GM19372 (cell line): ENCODE measurements at regions not wholly inside any gene's neighbourhood (a gene's known extent, or its start where the extent isn't known, plus 50 kb on each side); places are given as distances from the start of the nearest gene placed in this dataset.

Experiments
- ATAC-seq: cut with Tn5 transposase; IDR thresholded peaks from one replicate; pipeline ENCODE4 v1.9.1; 2021; ENCODE audit warnings: mild to moderate bottlenecking, low read depth, moderate library complexity; ENCODE audit not compliant: unreplicated experiment

GRCh38 chr16:85458968-85459367 is 154.2 kb upstream of the GSE1 start:
- no peak for ATAC-seq

- ATAC-seq, result no peak
Observed at GRCh38 chr16:85459529-85460251, 153.4 kb upstream of the GSE1 start.

- no peak for ATAC-seq
Observed at GRCh38 chr16:85460252-85461021, 152.7 kb upstream of the GSE1 start.

GRCh38 chr16:85461022-85461813 is 151.9 kb upstream of the GSE1 start:
- ATAC-seq, result no peak

- ATAC-seq, result no peak
Observed at GRCh38 chr16:85461814-85462713, 151.1 kb upstream of the GSE1 start.

GRCh38 chr16:85462714-85463611 is 150.2 kb upstream of the GSE1 start:
- ATAC-seq, result no peak

- ATAC-seq, result no peak
Observed at GRCh38 chr16:85463672-85464382, 149.3 kb upstream of the GSE1 start.

GRCh38 chr16:85464383-85465305 is 148.5 kb upstream of the GSE1 start:
- ATAC-seq, result no peak

GRCh38 chr16:85465328-85466303 is 147.5 kb upstream of the GSE1 start:
- no peak for ATAC-seq

GRCh38 chr16:85466304-85466700 is 146.8 kb upstream of the GSE1 start:
- no peak for ATAC-seq

GRCh38 chr16:85466989-85467388 is 146.1 kb upstream of the GSE1 start:
- ATAC-seq, result no peak

- no peak for ATAC-seq
Observed at GRCh38 chr16:85469929-85470590, 143.1 kb upstream of the GSE1 start.

GRCh38 chr16:85470873-85471272 is 142.2 kb upstream of the GSE1 start:
- ATAC-seq, result no peak

- ATAC-seq, result no peak
Observed at GRCh38 chr16:85471469-85472431, 141.4 kb upstream of the GSE1 start.

- ATAC-seq, result no peak
Observed at GRCh38 chr16:85472514-85472913, 140.6 kb upstream of the GSE1 start.
